AG04449 (cell line): ENCODE measurements at regions not wholly inside any gene's neighbourhood (a gene's known extent, or its start where the extent isn't known, plus 50 kb on each side); places are given as distances from the start of the nearest gene placed in this dataset.

ENCODE experiments used
- CTCF ChIA-PET: fragments of 350-600 bp; formaldehyde crosslinking; extraction: SDS; loops from one replicate; lab custom pipeline; 2021; ENCODE audit warnings: antibody characterized with exemption; lab: Yijun Ruan, JAX
- POLR2A ChIA-PET: fragments of 400-600, 350-600 bp; formaldehyde crosslinking; extraction: SDS; loops from one replicate; lab custom pipeline; 2020; ENCODE audit warnings: antibody characterized with exemption, inconsistent platforms; lab: Yijun Ruan, JAX
- DNase-seq: peaks from one replicate; pipeline ENCODE4 v3.0.0-alpha.2; 2010; ENCODE audit warnings: low read depth, low spot score
- H3K4me3 ChIP-seq: 2 replicates; pipeline ENCODE4 v1.5.1; 2011; ENCODE audit warnings: low read depth, mild to moderate bottlenecking, control low read depth, low read length
- CTCF ChIP-seq: IDR thresholded peaks from one replicate; pipeline ENCODE4 v1.5.1; 2011; ENCODE audit warnings: mild to moderate bottlenecking, moderate library complexity, low read length, control low read depth, inconsistent platforms; ENCODE audit not compliant: insufficient read depth; ENCODE audit errors: missing control alignments

- CTCF ChIA-PET, result no interaction called here
- H3K4me3 ChIP-seq, result no peak overlapping the region
- POLR2A ChIA-PET, result no interaction called here
- TF ChIP-seq CTCF, result no peak
- no peak for DNase-seq
These were observed 739.0 kb upstream of the NECTIN3 start for GRCh38 chr3:110332629-110333028.

- POLR2A ChIA-PET, result no interaction called here
- no peak overlapping the region for H3K4me3 ChIP-seq
- no peak for DNase-seq
- CTCF ChIA-PET, result no interaction called here
- TF ChIP-seq CTCF, result no peak
These were observed 730.6 kb upstream of the NECTIN3 start for GRCh38 chr3:110341047-110341446.

GRCh38 chr3:110343376-110343775, 728.2 kb upstream of the NECTIN3 start:
- CTCF ChIA-PET, result interaction anchor here (0.6 kb wide), 1 partner anchor 759 kb away, joined by 3 read pairs; no protein-coding TSS in a partner anchor
- POLR2A ChIA-PET, result no interaction called here
- H3K4me3 ChIP-seq, result no peak overlapping the region
- no peak for DNase-seq
- TF ChIP-seq CTCF, result no peak

- TF ChIP-seq CTCF, result no peak
- ChIA-PET POLR2A (no interaction called here), CTCF (interaction anchor here (0.6 kb wide), 1 partner anchor 759 kb away, joined by 3 read pairs; no protein-coding TSS in a partner anchor)
- no peak for DNase-seq
- H3K4me3 ChIP-seq, result no peak overlapping the region
These were observed 727.7 kb upstream of the NECTIN3 start for GRCh38 chr3:110343945-110344344.

GRCh38 chr3:110344487-110344886, 727.1 kb upstream of the NECTIN3 start:
- ChIA-PET CTCF (interaction anchor here (1.7 kb wide), 1 partner anchor 30 kb away, joined by 7 read pairs; no protein-coding TSS in a partner anchor), POLR2A (no interaction called here)
- TF ChIP-seq CTCF, result no peak
- DNase-seq, result no peak
- H3K4me3 ChIP-seq, result no peak overlapping the region

GRCh38 chr3:110344897-110345767, 726.5 kb upstream of the NECTIN3 start:
- no peak overlapping the region for H3K4me3 ChIP-seq
- DNase-seq, result no peak
- no peak for TF ChIP-seq CTCF
- POLR2A ChIA-PET, result interaction anchor here (0.6 kb wide), 1 partner anchor 254 kb away, joined by 3 read pairs; no protein-coding TSS in a partner anchor
- CTCF ChIA-PET, result interaction anchor here (1.7 kb wide), 1 partner anchor 30 kb away, joined by 7 read pairs; no protein-coding TSS in a partner anchor
